Smooth muscle cell (in vitro differentiated cells): ENCODE measurements at regions not wholly inside any gene's neighbourhood (a gene's known extent, or its start where the extent isn't known, plus 50 kb on each side); places are given as distances from the start of the nearest gene placed in this dataset.

Experiments used
- DNase-seq: peaks from one replicate; lab custom pipeline; 2025; ENCODE audit not compliant: unreplicated experiment; lab: John Stamatoyannopoulos, UW
- H2AFZ ChIP-seq: fragments of 200-600 bp; sonication (generic); 2 replicates; pipeline ENCODE4 v1.6.0; 2016; ENCODE audit warnings: antibody characterized with exemption, low read depth, mild to moderate bottlenecking
- H3F3A ChIP-seq: fragments of 200-600 bp; sonication (generic); 2 replicates; pipeline ENCODE4 v1.6.0; 2017; ENCODE audit warnings: antibody characterized with exemption, low read depth
- H3K27ac ChIP-seq: fragments of 200-600 bp; sonication (generic); 2 replicates; pipeline ENCODE4 v1.5.1; 2016; ENCODE audit warnings: low read depth, mild to moderate bottlenecking
- H3K27me3 ChIP-seq: fragments of 200-600 bp; sonication (generic); 2 replicates; pipeline ENCODE4 v1.6.1; 2016; ENCODE audit warnings: low read depth, mild to moderate bottlenecking
- H3K36me3 ChIP-seq: fragments of 200-600 bp; sonication (generic); 2 replicates; pipeline ENCODE4 v1.5.1; 2016; ENCODE audit warnings: low read depth
- H3K4me1 ChIP-seq: fragments of 200-600 bp; sonication (generic); 2 replicates; pipeline ENCODE4 v1.5.1; 2016; ENCODE audit warnings: low read depth
- H3K4me2 ChIP-seq: fragments of 200-600 bp; sonication (generic); 2 replicates; pipeline ENCODE4 v1.6.0; 2016; ENCODE audit warnings: mild to moderate bottlenecking
- H3K4me3 ChIP-seq: fragments of 200-600 bp; sonication (generic); 2 replicates; pipeline ENCODE4 v1.5.1; 2016; ENCODE audit warnings: mild to moderate bottlenecking
- H3K79me2 ChIP-seq: fragments of 200-600 bp; sonication (generic); 2 replicates; pipeline ENCODE4 v1.6.0; 2016; ENCODE audit warnings: low read depth, mild to moderate bottlenecking
- H3K9ac ChIP-seq: fragments of 200-600 bp; sonication (generic); 2 replicates; pipeline ENCODE4 v1.6.0; 2016; ENCODE audit warnings: low read depth
- H3K9me3 ChIP-seq: fragments of 200-600 bp; sonication (generic); replicated peaks from 2 replicates; pipeline ENCODE4 v1.5.1; 2016; ENCODE audit warnings: low read depth
- H4K20me1 ChIP-seq: fragments of 200-600 bp; sonication (generic); 2 replicates; pipeline ENCODE4 v1.6.0; 2016; ENCODE audit warnings: low read depth
- WGBS: methylation state at CpG from one replicate; pipeline ENCODE4 v1.1.7; 2016; ENCODE audit warnings: low lambda C conversion rate; 5-methylcytosine and 5-hydroxymethylcytosine counted together
- TF ChIP-seq, protein P1 (sequence below): fragments of 200-600 bp; sonication (generic); IDR thresholded peaks from 2 replicates; pipeline ENCODE4 v1.5.1; 2017; ENCODE audit warnings: borderline replicate concordance, mild to moderate bottlenecking, antibody characterized with exemption; ENCODE audit not compliant: insufficient read depth, poor library complexity, severe bottlenecking

DNA sequence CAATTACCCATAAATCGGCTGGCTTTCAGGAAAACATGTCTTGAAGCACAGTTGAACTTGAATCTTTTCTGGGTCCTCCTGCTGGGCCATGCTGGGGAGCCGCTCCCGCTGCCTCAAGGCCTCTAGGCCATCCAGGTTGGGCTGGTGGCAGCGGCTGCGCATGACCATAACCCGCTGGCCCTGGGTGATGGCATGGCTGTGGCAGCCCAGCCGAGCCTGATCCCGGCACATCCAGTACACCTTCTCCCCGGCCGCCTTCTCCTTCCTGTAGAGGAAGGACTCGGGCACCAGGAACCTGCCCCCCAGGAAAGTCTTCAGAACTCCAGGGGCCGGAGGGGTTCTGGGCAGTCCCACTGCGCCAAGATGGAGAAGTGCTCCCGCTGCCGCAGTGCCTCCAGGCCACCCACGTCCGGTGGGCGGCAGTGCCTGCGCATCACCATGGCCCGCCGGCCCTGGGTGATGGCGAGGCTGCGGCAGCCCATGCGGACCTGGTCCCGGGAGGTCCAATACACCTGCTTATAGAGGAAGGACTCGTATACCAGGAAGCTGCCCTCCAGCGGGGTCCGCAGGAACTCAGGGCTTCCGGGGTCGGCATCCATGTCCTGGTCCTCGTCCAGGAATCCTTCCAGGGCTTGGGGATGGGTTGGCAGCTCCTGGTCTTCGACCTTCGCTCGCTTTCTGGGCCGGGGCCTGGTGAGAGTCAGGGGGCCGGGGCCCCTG is 84.3 kb upstream of the FXR1 start:
- Histone ChIP-seq H3K9ac (no peak overlapping the region), H3K4me1 (no peaks in the 10 kb centered on the region), H3K4me2 (no peak overlapping the region), H3K9me3 (no peaks in the 10 kb centered on the region), H3K79me2 (no peaks in the 10 kb centered on the region), H3K4me3 (no peak overlapping the region), H2AFZ (no peak overlapping the region), H3K27ac (no peak overlapping the region), H4K20me1 (no peaks in the 10 kb centered on the region), H3K27me3 (no peaks in the 10 kb centered on the region), H3F3A (no peaks in the 10 kb centered on the region), H3K36me3 (no peaks in the 10 kb centered on the region)
- 97% methylated on average over 36 of the region's 36 CpGs for WGBS
- TF ChIP-seq, protein P1, sequence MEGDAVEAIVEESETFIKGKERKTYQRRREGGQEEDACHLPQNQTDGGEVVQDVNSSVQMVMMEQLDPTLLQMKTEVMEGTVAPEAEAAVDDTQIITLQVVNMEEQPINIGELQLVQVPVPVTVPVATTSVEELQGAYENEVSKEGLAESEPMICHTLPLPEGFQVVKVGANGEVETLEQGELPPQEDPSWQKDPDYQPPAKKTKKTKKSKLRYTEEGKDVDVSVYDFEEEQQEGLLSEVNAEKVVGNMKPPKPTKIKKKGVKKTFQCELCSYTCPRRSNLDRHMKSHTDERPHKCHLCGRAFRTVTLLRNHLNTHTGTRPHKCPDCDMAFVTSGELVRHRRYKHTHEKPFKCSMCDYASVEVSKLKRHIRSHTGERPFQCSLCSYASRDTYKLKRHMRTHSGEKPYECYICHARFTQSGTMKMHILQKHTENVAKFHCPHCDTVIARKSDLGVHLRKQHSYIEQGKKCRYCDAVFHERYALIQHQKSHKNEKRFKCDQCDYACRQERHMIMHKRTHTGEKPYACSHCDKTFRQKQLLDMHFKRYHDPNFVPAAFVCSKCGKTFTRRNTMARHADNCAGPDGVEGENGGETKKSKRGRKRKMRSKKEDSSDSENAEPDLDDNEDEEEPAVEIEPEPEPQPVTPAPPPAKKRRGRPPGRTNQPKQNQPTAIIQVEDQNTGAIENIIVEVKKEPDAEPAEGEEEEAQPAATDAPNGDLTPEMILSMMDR: no peak
- no peak for DNase-seq

DNA sequence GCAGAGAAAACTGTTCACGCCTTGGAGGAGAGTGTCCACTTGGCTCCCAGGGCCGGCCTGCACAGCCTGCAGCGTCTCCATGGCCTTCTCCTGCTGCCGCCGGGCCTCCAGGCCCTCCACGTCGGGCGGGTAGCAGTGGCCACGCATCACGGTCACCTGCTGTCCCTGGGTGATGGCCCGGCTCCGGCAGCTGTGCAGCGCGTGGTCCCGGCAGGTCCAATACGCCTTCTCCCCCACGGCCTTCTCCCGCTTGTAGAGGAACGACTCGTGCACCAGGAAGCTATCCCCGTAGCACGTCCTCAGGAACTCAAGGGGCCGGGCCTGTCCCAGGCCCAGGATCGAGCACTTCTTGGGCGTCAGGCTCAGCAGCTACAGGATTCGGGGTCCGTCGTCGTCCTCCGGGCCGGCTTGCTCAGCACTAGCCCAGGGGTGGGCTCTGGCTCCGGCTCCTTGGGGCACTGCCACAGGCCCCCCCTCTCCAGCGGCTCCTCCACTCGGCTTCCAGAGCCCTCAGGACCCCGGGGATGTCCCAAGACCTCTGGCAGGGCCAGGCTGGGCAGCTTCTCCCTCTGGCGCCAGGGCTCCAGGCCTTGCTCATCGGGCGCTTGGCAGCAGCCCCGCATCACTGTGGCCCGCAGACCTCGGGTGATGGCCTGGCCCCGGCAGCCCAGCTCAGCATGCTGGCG is 83.6 kb upstream of the FXR1 start:
- no peak overlapping the region for H3K9ac ChIP-seq
- H2AFZ ChIP-seq: no peak overlapping the region
- H4K20me1 ChIP-seq: no peaks in the 10 kb centered on the region
- WGBS: 96% methylated on average over 40 of the region's 43 CpGs
- no peaks in the 10 kb centered on the region for H3K36me3 ChIP-seq
- no peaks in the 10 kb centered on the region for H3K79me2 ChIP-seq
- TF ChIP-seq, protein P1: no peak
- H3K4me3 ChIP-seq: no peak overlapping the region
- no peaks in the 10 kb centered on the region for H3K9me3 ChIP-seq
- no peak for DNase-seq
- no peak overlapping the region for H3K27ac ChIP-seq
- no peak overlapping the region for H3K4me2 ChIP-seq
- no peaks in the 10 kb centered on the region for H3K27me3 ChIP-seq
- H3F3A ChIP-seq: no peaks in the 10 kb centered on the region
- H3K4me1 ChIP-seq: no peaks in the 10 kb centered on the region

DNA sequence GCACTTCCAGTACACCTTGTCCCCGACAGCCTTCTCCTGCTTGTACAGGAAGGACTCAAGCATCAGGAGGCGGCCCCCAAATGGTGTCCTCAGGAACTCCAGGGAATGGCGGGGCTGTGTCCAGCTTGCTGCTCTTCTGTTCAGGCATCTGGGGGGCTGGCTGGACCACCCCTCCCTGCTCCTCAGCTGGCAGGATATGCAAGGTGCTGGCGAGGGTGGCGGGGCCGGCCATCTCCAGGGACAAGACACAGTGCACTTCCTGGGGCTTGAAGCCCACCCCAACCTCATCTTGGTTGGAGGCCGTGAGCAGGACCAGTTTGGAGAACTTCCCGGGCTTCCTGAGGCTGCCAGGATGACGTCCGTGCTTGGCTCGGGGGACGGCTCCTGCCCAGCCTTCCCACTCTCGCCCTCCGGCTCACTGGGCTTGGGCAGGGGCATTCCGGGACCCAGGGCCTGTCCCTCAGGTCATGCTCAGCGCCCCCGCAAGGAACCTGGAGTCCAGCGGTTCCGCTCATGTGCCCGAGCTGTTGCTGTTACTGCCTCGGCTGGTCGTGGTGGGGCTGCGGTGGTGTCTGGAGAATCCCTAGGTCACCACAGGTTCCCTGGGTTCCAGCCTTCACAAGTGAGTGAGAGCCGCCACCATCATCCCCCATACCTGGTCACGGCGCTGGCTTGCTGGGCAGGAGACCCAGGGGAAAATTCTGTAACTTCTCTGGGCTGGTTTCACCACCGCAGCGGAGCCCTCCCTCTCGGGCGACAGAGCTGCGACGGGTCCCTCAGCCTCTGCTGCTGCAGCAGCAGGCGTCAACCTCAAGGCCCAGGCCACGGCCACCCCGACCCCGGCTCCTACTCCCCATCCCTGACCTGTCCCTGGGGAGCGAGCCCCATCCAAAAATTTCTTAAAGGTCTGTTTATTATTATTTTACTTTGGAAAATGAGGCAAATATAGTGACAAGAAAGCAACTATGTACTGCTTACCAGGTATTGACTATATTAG is 82.8 kb upstream of the FXR1 start:
- DNase-seq: no peak
- Histone ChIP-seq H3K9ac (no peak overlapping the region), H3K79me2 (no peaks in the 10 kb centered on the region), H3K36me3 (no peaks in the 10 kb centered on the region), H3F3A (no peaks in the 10 kb centered on the region), H3K27ac (no peak overlapping the region), H3K4me3 (no peak overlapping the region), H3K9me3 (no peaks in the 10 kb centered on the region), H3K4me2 (no peak overlapping the region), H4K20me1 (no peaks in the 10 kb centered on the region), H3K4me1 (no peaks in the 10 kb centered on the region), H2AFZ (no peak overlapping the region), H3K27me3 (peaks cover under 1% of the 10 kb centered on the region)
- TF ChIP-seq, protein P1: no peak
- 92% methylated on average over 37 of the region's 37 CpGs for WGBS
